ENCODE measurements at regions not wholly inside any gene's neighbourhood (a gene's known extent, or its start where the extent isn't known, plus 50 kb on each side); places are given as distances from the start of the nearest gene placed in this dataset.

- H3K36me3 ChIP-seq (ENCODE audit: insufficient read depth, low read length, poor library complexity, severe bottlenecking): no peaks in the 10 kb centered on the region
- ChIA-PET CTCF (interaction anchor here (0.9 to 1.0 kb wide), 2 partner anchors 40 to 43 kb away, joined by 3 to 11 read pairs; no protein-coding TSS in a partner anchor), POLR2A (ENCODE audit: low non-redundant PET) (no interaction called here)
- H3K4me3 ChIP-seq (ENCODE audit: low read depth, low read length, poor library complexity, severe bottlenecking): peak overlapping the region; percentile 52
- peak; percentile 54 for DNase-seq (ENCODE audit: low spot score)
- peaks cover 4% of the 10 kb centered on the region for H3K4me1 ChIP-seq (ENCODE audit: insufficient read depth, low read length, poor library complexity, severe bottlenecking)
- no peaks in the 10 kb centered on the region for H3K9me3 ChIP-seq (ENCODE audit: low read depth, low read length, poor library complexity, severe bottlenecking)
- TF ChIP-seq EZH2 (IDR thresholded peaks at IDR 0.05; ENCODE audit: borderline replicate concordance, low read depth, low read length, poor library complexity, severe bottlenecking) (no peak), CTCF (conservative IDR thresholded peaks at IDR 0.05; ENCODE audit: low read depth, low read length) (peak; percentile 64)
- H3K27ac ChIP-seq (ENCODE audit: low read depth, low read length, poor library complexity, severe bottlenecking): no peak overlapping the region
- no peaks in the 10 kb centered on the region for H3K27me3 ChIP-seq (replicated peaks; ENCODE audit: insufficient read depth, low read depth, low read length, poor library complexity)
- intact Hi-C loops (cut with micrococcal nuclease; ENCODE audit: unreplicated experiment): loop anchor here (5.0 kb wide), 1 partner anchor 42 kb away; no protein-coding TSS in a partner anchor
- no TSS peak for BruUV-seq (replicated peaks)
These were observed 64.9 kb upstream of the POLG start for GRCh38 chr15:89399238-89400115.

DNA sequence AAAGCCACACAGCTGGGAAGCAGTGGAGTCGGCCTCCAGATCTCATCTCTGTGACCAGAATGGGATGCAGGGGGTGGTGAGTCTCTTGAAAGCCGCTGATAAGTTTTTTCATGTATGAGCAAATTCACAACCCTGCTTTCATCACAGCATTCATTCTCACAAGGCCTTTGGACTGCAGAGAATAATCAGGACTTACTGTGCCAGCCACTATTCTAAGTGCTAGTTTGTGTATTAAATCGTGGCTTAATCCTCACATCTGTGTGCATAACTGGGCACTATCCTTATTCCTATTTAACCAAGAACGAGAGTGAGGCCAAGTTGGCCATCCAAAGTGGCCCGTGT, 64.2 kb upstream of the POLG start:
- POLR2A ChIA-PET (ENCODE audit: low non-redundant PET): no interaction called here
- TF ChIP-seq CTCF (conservative IDR thresholded peaks at IDR 0.05; ENCODE audit: low read depth, low read length) (no peak), EZH2 (IDR thresholded peaks at IDR 0.05; ENCODE audit: borderline replicate concordance, low read depth, low read length, poor library complexity, severe bottlenecking) (no peak)
- no peaks in the 10 kb centered on the region for H3K9me3 ChIP-seq (ENCODE audit: low read depth, low read length, poor library complexity, severe bottlenecking)
- intact Hi-C loops (cut with micrococcal nuclease; ENCODE audit: unreplicated experiment): loop anchor here (5.0 kb wide), 1 partner anchor 42 kb away; no protein-coding TSS in a partner anchor
- H3K36me3 ChIP-seq (ENCODE audit: insufficient read depth, low read length, poor library complexity, severe bottlenecking): no peaks in the 10 kb centered on the region
- peaks cover 4% of the 10 kb centered on the region for H3K4me1 ChIP-seq (ENCODE audit: insufficient read depth, low read length, poor library complexity, severe bottlenecking)
- BruUV-seq (replicated peaks): no TSS peak
- H3K27me3 ChIP-seq (replicated peaks; ENCODE audit: insufficient read depth, low read depth, low read length, poor library complexity): no peaks in the 10 kb centered on the region
- peak; percentile 10 for DNase-seq (ENCODE audit: low spot score)
- no peak overlapping the region for H3K27ac ChIP-seq (ENCODE audit: low read depth, low read length, poor library complexity, severe bottlenecking)
- CTCF ChIA-PET: interaction anchor here (0.9 to 1.0 kb wide), 2 partner anchors 40 to 42 kb away, joined by 3 to 11 read pairs; no protein-coding TSS in a partner anchor
- H3K4me3 ChIP-seq (ENCODE audit: low read depth, low read length, poor library complexity, severe bottlenecking): peak overlapping the region; percentile 52

DNA sequence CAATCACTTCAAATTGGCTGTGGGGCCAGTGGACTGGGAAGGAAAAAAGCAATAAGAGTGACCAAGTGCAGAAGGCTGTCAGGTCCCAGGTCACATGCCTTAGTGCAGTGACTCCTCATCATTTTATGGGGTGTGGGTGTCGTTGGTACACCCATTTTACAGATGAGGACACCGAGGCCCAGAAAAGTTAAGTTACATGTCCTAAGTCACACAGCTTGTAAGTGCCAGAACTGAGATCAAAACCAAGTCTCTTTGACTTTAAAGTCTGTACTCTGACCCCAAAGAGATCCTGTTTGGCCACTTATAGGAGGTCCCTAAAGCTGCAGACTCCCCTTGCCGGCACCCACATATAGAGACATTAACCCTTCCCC, 63.0 kb upstream of the POLG start:
- TF ChIP-seq CTCF (conservative IDR thresholded peaks at IDR 0.05; ENCODE audit: low read depth, low read length): no peak
- TF ChIP-seq EZH2 (IDR thresholded peaks at IDR 0.05; ENCODE audit: borderline replicate concordance, low read depth, low read length, poor library complexity, severe bottlenecking): no peak
- H3K9me3 ChIP-seq (ENCODE audit: low read depth, low read length, poor library complexity, severe bottlenecking): no peaks in the 10 kb centered on the region
- no peak overlapping the region for H3K27ac ChIP-seq (ENCODE audit: low read depth, low read length, poor library complexity, severe bottlenecking)
- no peak overlapping the region for H3K4me3 ChIP-seq (ENCODE audit: low read depth, low read length, poor library complexity, severe bottlenecking)
- intact Hi-C loops (cut with micrococcal nuclease; ENCODE audit: unreplicated experiment): loop anchor here (5.0 kb wide), 1 partner anchor 40 kb away; no protein-coding TSS in a partner anchor
- no TSS peak for BruUV-seq (replicated peaks)
- POLR2A ChIA-PET (ENCODE audit: low non-redundant PET): no interaction called here
- H3K27me3 ChIP-seq (replicated peaks; ENCODE audit: insufficient read depth, low read depth, low read length, poor library complexity): no peaks in the 10 kb centered on the region
- no peak for DNase-seq (ENCODE audit: low spot score)
- CTCF ChIA-PET: no interaction called here
- peaks cover 4% of the 10 kb centered on the region for H3K4me1 ChIP-seq (ENCODE audit: insufficient read depth, low read length, poor library complexity, severe bottlenecking)
- no peaks in the 10 kb centered on the region for H3K36me3 ChIP-seq (ENCODE audit: insufficient read depth, low read length, poor library complexity, severe bottlenecking)
